HCEC 1CT (cell line): ENCODE measurements at regions not wholly inside any gene's neighbourhood (a gene's known extent, or its start where the extent isn't known, plus 50 kb on each side); places are given as distances from the start of the nearest gene placed in this dataset.
A peak's percentile ranks its signal among the peaks of the same experiment; 100 is the strongest.
"Not testable (repeated sequence)": the region's sequence is repeated elsewhere in the genome, so short reads cannot be mapped to it uniquely, and the experiment has no call there.

Experiments
- DNase-seq: peaks from one replicate; pipeline ENCODE4 v3.0.0-alpha.2; 2017

DNA sequence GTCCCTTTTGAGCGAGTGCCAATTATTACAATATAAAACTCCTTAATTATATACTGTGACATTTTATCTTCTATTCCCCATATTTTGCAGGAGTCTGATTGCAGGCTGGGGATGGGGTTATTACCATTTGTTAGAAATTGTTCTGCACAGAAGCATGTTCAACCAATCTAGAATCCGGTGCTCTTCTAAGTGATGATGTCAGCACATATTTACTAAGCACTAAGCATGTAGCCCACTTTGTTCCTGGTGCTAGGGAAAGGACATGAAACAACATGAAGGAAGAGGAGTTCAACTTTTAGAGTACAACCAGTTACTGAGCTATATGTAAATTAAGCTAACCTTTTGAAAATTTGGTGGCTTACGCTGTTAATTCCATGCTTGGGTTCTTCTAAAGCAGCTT, 52.8 kb upstream of the IL1RAPL2 start:
- DNase-seq, result no peak

DNA sequence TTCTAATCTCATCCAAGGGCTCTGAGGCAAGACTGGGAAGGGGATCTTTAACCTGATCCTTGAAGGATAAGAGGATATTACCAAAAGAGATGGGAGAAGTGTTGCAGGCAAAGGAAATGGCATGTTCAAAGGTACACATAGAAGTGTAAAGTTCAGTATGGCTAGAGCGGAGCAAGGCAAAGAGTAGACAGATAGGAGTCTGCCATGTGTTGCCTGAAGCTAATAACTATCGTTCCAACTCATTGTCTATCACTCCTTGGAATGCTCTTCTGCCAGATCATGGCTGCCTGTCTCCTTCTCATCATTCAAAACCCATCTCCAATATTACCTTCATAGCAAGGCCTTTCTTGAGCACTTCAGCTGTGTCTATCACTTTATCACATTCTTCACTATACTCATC, 55.2 kb upstream of the IL1RAPL2 start:
- DNase-seq, result no peak

GRCh38 chrX:104502460-104502859, 63.5 kb upstream of the IL1RAPL2 start:
- DNase-seq, result no peak

DNA sequence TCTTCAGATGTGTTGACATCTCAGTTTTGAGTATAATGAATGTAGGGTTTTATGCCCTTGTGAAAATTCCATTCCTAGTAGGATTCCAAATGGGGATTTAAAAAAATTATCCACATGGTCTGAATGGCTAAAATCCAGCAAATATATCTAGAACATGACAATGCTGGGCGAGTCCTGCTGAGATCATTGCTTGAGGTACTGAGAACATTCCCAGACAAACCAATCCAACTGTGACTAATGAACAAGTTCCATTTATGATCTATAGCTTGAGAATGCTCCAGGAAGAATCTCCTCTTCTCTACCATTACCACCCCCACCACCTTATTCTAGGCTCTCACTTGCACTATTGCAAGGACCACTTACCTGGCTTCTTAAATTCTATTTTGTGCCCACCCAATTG, 77.2 kb upstream of the IL1RAPL2 start:
- DNase-seq, result no peak

DNA sequence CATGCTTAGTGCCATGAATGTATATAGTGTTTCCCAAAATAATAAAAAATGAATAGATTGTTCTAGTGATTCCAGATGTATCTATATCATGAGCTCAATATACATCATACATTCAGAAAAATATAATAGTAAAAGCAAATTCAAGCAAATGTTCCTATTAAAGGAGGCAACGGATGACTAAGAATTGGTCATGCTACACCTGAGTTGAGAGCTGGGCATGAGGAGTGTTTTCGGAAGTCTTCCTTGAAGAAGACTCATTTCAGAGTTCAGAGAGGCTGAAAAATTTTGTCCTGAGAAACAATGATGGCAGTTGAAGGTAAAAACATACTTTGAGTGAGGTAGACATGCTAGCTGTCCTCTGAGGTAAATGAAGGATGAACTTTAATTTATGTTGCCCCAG, 79.3 kb upstream of the IL1RAPL2 start:
- DNase-seq, result no peak

- no peak for DNase-seq
Observed at GRCh38 chrX:104482757-104483156, 83.2 kb upstream of the IL1RAPL2 start.

DNA sequence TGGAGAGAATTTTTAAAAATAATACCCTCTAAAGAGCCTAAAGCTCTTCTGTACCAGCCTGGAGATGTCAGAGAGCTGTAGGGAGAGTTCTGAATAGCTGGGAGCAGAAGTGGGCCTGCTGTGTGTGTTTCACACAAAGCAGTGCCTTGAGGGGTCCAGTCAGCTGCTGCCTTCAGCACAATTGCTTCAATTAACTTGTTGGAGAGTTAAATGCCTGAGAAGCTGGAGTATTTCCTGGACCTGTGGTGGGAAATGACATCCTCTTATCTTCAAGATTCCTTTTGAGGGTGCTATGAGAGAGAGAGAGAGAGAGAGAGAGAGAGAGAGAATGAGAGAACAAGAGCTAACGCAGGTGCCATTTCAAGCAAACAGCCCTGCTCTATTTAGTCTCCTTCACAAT, 96.2 kb upstream of the IL1RAPL2 start:
- no peak for DNase-seq

- no peak for DNase-seq
Observed at GRCh38 chrX:104459796-104460195, 106.2 kb upstream of the IL1RAPL2 start.

- DNase-seq, result not testable (repeated sequence)
Observed at GRCh38 chrX:104457130-104457529, 108.9 kb upstream of the IL1RAPL2 start.

DNA sequence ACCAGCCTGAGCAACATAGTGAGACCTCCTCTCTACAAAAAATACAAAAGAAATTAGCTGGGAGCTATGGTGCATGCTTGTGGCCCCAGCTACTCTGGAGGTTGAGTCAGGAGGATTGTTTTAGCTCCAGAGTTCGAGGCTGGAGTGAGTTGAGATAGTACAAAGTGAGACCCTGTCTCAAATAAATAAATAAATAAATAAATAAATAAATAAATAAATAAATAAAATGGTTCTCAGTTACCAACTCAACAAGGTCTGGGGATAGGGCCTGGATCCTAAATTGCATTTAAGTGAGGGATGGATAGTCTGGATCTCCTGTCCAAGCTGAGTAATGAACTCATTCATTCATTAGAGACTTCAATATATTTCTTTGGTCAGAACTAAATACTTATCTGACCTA, 115.7 kb upstream of the IL1RAPL2 start:
- DNase-seq, result no peak

GRCh38 chrX:104445591-104445990, 120.4 kb upstream of the IL1RAPL2 start:
- no peak for DNase-seq

GRCh38 chrX:104435249-104435648, 130.8 kb upstream of the IL1RAPL2 start:
- no peak for DNase-seq

GRCh38 chrX:104432321-104432720, 133.7 kb upstream of the IL1RAPL2 start:
- no peak for DNase-seq

GRCh38 chrX:104430742-104431119, 135.3 kb upstream of the IL1RAPL2 start:
- no peak for DNase-seq

GRCh38 chrX:104430072-104430741, 135.8 kb upstream of the IL1RAPL2 start:
- no peak for DNase-seq

DNA sequence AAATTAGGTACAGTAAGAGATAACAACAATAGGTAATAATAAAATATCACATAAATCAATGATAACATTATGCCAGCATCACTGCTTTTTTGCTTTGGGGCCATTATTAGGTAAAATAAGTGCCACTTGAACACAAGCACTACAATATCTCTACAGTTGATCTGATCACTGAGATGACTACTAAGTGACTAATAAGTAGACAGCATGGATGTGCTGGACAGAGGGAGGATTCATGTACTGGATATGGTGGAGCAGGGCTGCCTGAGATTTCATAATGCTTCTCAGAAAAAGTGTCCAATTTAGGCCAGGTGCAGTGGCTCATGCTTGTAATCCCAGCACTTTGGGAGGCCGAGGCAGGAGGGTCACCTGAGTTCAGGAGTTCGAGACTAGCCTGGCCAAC, 137.8 kb upstream of the IL1RAPL2 start:
- peak; percentile 0 for DNase-seq

GRCh38 chrX:104427693-104428092, 138.3 kb upstream of the IL1RAPL2 start:
- no peak for DNase-seq

DNA sequence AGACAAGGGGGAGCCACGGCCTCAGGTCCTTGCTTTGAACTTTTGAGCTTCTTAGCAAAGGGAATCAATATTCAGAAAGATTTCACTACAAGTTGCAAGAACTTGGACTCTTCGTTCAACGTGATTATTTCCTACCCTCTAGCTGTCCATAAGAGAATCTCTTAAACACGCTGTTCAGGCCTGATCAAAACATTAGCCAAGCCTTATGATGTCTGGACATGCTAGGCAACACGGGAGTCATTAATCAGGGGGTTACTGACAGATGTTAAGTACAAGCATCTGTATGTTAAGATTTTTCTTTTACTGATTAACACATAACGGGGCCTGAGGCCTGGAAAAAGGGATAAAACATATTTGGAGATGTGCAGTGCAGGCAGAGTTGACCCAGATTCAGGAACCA, 138.9 kb upstream of the IL1RAPL2 start:
- DNase-seq, result no peak

DNA sequence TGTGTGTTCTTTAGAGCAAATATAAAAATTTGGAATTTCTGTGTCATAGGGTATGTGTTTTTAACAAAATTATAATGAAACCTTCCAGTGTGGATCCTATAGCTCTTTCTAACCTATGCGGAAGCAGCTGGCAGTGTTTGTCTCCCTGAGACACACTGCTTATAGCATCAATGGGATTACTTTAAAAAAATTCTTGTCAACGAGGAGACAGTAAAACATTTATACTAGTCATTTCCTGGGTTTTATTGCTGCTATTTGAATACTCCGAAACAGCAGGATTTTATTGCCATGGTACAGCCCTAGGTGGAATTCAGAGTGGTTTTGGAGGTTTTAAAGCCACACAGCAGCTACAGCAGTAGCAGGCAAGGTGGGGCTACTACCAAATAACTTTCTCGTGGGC, 145.1 kb upstream of the IL1RAPL2 start:
- no peak for DNase-seq

GRCh38 chrX:104419926-104420325, 146.1 kb upstream of the IL1RAPL2 start:
- DNase-seq, result no peak

DNA sequence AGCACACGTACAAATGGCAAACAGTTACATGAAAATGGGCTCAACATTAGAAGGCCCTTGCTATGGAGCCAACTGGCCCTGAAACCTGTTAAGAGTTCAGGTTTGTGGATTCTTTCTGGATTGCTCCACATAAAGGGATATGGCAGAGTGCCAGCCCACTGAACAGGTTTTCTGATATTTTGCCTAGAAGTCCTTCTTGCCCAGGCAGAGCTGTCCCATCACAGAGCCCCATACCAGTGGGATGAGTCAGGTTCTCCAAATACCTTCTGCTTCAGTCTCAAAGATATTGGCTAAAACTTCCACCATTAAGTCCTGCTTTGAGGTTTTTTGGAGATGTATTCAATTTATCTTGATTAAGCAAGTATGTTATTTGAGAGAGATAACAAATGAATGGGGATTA, 146.8 kb upstream of the IL1RAPL2 start:
- DNase-seq, result no peak

DNA sequence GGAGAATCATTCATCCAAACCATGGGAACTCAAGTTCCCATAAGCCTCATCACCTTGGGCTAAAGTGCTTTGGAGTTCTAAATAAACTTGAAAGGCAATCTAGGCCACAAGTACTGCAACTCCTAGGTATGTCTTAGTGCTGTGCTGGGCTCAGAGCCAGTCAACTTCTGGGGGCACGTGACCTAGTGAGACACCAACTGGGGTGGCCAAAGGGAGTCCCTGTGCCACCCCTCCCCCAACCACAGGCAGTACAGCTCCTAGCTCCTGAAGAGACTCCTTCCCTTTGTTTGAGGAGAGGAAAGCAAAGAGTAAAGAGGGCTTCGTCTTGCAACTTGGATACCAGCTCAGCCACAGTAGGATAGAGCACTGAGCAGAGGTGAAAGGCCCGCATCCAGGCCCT, 154.2 kb upstream of the IL1RAPL2 start:
- no peak for DNase-seq

- DNase-seq, result no peak
Observed at GRCh38 chrX:104400387-104400786, 145.7 kb upstream of the ESX1 start.

- no peak for DNase-seq
Observed at GRCh38 chrX:104392350-104392749, 137.6 kb upstream of the ESX1 start.

- DNase-seq, result no peak
Observed at GRCh38 chrX:104391906-104392305, 137.2 kb upstream of the ESX1 start.

DNA sequence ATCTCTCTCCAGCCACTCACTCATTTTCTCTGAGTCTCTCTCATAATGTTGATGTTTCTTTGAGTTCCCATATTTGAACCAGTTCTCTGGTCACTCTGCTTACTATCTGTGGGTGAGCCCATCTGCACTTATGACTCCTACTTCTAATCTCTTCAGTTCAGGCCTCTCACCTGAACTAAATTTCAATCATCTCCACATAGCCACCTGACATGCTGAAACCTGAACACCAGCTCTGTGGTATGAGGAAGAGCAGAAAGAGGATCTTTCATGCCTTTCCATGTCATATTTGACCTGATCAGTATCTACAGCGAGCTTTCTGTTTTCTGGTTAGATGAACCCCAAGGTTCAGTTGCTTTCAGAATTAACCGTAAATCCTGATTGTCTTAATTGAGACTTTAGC, 122.2 kb upstream of the ESX1 start:
- DNase-seq, result no peak
